ENCODE measurements at regions not wholly inside any gene's neighbourhood (a gene's known extent, or its start where the extent isn't known, plus 50 kb on each side); places are given as distances from the start of the nearest gene placed in this dataset.
A peak's percentile ranks its signal among the peaks of the same experiment; 100 is the strongest.
"Not testable (repeated sequence)": the region's sequence is repeated elsewhere in the genome, so short reads cannot be mapped to it uniquely, and the experiment has no call there.

GRCh38 chr22:27099946-27100722 lies 442.7 kb downstream of the MIAT start:
- DNase-seq = no peak
- no peak for ATAC-seq

GRCh38 chr22:27100789-27101188 lies 443.4 kb downstream of the MIAT start:
- DNase-seq (no peak), ATAC-seq (no peak)

DNA sequence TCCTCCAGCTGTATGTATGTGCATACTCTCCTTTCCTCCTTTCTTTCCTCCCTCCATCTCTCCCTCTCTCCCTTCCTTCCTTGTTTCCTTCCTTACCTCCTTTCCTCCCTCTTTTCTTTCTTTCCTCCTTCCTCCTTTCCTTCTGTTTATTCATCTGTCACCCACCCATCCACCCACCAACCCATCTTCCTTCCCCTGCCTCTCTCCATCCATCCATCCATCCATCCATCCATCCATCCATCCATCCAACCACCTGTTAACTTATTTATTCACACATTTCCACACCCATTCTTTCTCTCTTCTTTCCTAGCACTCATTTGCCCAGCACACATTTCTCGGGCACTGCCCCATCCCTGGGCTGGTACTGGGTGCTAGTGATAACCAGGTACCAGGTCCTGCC lies 443.9 kb downstream of the MIAT start:
- ATAC-seq = no peak
- no peak for DNase-seq

DNA sequence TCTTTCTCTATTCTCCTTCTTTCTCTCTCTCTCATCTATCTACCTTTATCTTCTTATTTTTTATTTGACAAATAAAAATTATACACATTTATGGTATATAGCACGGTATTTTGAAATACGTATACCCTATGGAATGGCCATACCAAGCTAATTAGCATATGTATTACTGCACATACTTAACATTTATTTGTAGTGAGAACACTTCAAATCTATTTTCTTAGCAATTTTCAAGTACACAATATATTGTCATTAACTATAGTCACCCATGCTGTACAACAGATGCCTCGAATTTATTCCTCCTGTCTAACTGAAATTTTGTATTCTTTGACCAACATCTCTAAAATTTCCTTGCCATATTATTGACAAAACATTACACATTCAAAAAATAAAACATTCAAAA lies 447.1 kb downstream of the MIAT start:
- ATAC-seq = no peak
- no peak for DNase-seq

DNA sequence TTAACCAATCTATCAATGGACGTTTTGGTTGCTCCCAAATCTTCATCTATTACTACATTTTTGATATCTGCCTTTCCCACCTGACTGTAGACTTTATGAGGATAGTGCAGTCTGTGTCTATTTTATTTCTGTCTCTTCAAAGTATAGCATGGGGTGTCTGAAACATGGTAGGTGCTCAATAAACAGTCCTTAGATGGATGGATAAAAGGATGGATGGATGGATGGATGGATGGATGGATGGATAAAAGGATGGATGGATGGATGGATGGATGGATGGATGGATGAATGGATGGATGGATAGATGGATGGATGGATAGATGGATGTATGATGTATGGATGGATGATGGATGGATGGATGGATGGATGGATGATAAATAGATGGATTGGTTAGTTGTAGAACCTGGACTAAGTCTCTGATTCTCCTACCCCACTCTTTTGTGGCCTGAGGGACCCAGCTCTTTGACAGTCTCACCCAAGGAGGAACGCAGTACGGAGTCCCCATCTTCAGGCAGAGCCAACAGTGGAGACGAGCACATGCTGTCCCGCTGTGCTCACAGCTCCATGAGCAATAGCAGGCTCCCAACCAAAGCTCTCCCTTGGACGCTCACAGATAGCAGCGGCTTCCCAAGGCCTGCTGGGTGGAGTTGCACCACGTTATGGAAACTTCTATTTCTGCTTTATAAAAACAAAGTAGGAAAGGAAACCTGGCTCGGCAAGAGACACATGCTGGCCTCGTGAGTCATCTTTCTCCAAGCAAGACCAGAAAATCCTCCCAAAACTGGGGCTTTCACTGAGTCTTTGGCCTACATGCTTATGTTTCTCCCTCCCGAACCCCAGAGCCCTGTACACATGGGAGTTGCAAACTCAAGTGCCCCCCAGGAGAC lies 448.0 kb downstream of the MIAT start:
- no peak for ATAC-seq

DNA sequence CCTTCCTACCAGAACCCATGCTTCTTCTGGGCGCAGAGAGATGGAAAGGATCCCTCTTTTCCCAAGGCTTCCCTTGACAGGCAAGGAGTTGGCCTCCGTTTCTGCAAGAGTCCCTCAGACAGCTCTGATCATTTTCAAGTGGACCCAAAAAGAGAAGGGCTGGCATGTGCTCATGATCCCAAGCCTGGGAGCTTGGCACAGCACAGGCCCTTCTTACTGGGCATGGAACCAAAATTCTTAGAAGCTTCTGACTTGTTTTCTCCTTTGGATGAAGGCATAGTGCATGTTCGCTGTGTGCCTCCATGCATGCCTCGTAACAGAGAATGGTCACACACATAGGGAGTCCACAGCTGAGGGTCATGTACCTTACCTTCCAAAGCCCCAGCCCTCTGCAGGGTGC lies 449.6 kb downstream of the MIAT start:
- no peak for ATAC-seq

More for the DNA sequence above, 448.0 kb downstream of the MIAT start:
- no peak for DNase-seq

GRCh38 chr22:27107386-27107785 lies 450.0 kb downstream of the MIAT start:
- no peak for ATAC-seq

More for the DNA sequence above, 449.6 kb downstream of the MIAT start:
- DNase-seq = no peak

DNA sequence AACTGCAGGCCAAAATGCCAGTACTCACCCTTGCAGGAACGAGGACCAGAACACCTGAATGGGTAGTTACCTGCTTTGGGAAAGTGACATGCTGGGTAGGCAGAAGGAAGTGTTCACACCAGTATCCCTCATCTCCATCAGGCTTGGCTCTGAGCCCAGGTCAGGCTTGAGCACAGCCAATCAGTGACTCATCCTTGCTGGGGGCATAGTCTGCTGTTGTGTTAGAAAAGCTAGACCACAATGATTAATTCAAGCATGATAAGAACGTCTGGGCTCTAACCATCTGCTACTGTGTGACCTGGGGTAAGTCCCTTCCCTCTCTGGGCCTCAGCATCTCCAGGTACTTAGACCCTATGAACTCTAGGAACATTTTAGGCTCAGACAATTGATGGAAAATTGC lies 450.4 kb downstream of the MIAT start:
- no peak for DNase-seq
- ATAC-seq = peak; percentile 43

More at GRCh38 chr22:27107386-27107785, 450.0 kb downstream of the MIAT start:
- DNase-seq = no peak

DNA sequence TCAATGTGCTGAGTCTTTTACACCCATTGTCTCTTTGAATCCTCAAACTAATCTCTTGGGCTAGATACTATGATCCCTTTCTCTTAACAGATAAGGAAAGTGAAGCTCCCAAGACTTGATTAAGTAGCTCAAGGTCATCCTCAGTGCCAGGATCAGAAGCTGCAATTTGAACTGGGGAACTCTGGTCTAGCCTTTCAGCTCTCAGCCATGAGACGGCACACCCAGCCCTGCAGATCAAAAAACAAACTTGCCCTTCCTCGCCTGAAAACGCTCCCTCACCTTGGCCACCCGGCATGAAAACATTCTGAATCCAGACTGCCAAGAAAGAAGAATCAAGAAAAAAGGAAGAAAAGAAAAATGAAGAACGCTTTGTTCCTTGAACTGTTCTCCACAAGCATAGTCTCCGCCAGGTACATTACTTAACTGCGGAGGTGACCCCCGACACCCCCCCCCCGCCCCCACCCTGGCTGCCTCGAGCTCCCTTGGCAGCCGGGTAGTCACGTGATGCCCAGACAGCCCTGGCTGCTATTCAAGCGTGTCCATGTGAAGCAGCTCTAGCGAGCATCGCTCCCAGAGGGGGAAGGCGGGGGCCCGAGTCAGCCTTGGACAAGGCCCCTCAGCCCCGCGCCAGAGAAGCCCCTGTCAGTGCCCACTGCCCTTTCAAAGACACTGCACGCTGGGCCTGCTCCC lies 451.2 kb downstream of the MIAT start:
- DNase-seq (no peak), ATAC-seq (no peak)

- DNase-seq, ATAC-seq: not testable (repeated sequence)
Observed at GRCh38 chr22:27109406-27109805, 452.0 kb downstream of the MIAT start.

- DNase-seq (no peak), ATAC-seq (no peak)
Observed at GRCh38 chr22:27110665-27111451, 453.5 kb downstream of the MIAT start.

- DNase-seq = no peak
- ATAC-seq = no peak
Observed at GRCh38 chr22:27111796-27112672, 454.6 kb downstream of the MIAT start.

- no peak for ATAC-seq
Observed at GRCh38 chr22:27113211-27113635, 455.8 kb downstream of the MIAT start.

GRCh38 chr22:27113641-27114040 lies 456.3 kb downstream of the MIAT start:
- no peak for ATAC-seq
- DNase-seq = no peak

More at GRCh38 chr22:27113211-27113635, 455.8 kb downstream of the MIAT start:
- no peak for DNase-seq

DNA sequence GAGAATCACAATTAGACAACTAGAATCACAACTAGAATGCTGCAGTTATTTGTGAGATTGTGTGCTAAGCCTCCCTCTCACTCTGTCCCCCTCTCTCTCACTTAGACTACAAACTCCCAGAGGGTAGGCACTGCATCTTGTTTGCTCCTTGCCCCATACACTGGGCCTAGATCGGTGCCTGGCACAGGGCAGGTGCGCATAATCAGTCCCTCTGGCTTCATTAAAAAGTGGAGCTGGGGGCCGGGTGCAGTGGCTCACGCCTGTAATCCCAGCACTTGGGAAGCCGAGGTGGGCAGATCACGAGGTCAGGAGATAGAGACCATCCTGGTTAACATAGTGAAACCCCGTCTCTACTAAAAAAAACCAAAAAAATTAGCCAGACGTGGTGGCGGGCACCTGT lies 456.8 kb downstream of the MIAT start:
- no peak for ATAC-seq

GRCh38 chr22:27115410-27115809 lies 458.0 kb downstream of the MIAT start:
- ATAC-seq (no peak), DNase-seq (no peak)

More for the DNA sequence above, 456.8 kb downstream of the MIAT start:
- DNase-seq = no peak

DNA sequence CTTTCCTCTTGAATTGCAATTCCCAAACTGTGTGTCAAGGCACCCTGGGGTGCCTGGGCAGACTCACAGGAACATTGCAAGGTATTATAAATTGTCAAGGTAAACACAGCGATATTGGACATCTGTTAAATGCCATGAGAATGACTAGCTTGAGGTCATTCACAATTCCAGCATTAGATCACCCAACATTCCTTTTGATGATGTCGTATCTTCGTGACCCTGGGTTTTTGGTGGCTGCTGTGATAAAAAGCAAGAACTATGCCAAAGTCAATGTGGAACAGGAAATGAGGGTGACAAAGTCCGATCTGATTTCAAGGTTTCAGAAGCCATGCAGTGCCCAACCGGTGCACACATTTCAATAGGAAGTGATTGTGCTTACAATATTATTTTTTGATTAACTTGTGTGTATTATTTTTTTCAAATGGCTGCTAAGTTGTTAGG lies 458.4 kb downstream of the MIAT start:
- ATAC-seq (no peak), DNase-seq (no peak)

DNA sequence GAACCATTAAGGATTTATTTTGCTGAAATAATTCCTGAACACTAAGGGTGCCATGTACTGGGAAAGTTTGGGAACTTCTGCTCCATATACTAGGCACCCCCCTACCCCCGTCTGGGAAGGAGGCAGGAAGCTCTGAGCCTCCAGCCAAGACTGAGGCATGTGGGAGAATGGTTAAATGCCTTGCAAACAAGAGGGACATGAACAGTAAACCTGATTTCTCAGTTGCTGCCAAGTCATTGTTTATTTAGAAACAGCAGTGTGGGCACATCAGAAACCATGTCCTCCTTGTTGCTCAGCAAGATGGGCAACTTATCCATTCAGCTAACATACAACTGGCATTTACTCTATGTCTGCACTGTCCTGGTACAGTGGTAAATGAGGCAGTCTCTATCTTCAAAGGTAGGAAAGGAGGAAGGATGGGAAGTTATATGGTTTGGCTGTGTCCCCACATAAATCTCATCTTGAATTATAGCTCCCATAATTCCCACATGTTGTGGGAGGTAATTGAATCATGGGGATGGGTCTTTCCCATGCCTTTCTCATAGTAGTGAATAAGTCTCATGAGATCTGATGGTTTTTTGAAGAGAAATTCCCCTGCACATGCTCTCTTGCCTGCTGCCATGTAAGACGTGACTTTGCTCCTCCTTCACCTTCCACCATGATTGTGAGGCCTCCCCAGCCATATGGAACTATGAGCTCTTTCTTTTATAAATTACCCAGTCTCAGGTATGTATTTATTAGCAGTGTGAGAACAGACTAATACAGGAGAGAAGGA lies 459.1 kb downstream of the MIAT start:
- no peak for ATAC-seq
- no peak for DNase-seq

DNA sequence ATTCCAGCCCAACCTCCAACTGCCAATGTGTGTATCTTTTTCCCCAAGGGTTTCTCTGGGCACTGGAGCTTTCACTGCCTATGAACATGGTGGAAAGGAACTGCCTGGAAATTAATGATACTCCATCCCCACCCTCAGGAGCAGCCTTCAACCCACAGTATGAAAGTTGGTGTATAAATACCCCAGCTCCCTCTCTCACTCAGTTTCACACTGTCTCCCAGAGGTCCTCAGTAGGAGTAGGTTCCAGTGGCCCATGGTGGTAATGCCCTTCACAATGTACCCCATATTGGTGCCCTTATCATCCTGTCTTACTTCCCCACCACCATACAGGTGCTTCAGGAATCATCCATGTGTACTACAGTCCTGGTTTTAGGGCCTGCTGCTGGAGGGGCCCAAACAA lies 462.6 kb downstream of the MIAT start:
- ATAC-seq (no peak), DNase-seq (no peak)

DNA sequence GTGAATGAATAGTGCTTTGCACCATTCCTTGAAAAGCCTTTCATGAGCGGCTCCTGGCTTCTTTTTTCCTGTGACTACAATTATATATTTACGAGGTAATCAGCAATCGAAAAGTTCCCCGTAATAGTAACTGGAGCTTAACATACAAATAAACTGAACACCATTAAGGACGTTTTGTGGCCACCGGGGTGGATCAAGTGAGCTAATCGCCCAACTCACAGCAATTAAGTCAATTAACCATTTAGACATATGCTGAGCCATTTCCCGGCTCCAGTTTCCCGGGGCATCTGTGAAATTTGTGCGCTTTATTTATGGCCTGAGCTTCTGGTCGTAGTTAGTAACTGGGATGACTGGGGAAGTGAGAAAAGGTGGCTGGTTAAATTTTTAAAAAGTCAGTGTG lies 465.2 kb downstream of the MIAT start:
- DNase-seq (no peak), ATAC-seq (no peak)
